ENCODE measurements at regions not wholly inside any gene's neighbourhood (a gene's known extent, or its start where the extent isn't known, plus 50 kb on each side); places are given as distances from the start of the nearest gene placed in this dataset.
"Not testable (repeated sequence)": the region's sequence is repeated elsewhere in the genome, so short reads cannot be mapped to it uniquely, and the experiment has no call there.

DNA sequence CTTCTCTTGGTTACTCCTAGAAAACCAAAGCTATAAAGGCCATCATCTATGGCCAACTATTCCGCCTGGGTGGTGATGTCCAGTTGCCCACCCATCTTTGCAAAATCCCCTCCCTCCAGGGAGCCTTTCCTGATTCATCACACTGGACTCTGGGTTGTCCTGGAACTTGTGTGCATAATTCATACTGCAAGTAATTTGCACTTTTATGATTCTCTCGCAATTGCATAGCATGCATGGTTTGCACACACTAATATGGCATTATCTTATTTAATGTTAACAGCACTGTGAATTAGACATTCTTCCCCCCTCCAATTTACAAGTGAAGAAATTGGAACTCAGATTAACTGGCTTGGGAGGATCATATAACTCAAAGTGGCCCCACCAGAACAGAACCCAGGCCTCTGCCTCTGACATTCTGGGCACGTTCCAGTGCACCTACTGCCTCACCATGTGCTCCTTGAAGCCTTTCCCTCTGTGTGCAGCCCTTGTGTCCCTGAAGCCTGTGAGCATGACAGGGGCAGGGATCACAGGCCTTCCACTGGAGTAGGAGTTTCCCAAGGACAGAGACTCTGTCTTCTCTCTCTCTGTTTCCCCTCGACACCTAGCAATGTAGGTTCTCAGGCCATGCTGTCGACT is 98.9 kb upstream of the IPO9 start:
- H3K4me1 ChIP-seq, result no peaks in the 10 kb centered on the region
- no peaks in the 10 kb centered on the region for H3K36me3 ChIP-seq
- TF ChIP-seq, protein P1, sequence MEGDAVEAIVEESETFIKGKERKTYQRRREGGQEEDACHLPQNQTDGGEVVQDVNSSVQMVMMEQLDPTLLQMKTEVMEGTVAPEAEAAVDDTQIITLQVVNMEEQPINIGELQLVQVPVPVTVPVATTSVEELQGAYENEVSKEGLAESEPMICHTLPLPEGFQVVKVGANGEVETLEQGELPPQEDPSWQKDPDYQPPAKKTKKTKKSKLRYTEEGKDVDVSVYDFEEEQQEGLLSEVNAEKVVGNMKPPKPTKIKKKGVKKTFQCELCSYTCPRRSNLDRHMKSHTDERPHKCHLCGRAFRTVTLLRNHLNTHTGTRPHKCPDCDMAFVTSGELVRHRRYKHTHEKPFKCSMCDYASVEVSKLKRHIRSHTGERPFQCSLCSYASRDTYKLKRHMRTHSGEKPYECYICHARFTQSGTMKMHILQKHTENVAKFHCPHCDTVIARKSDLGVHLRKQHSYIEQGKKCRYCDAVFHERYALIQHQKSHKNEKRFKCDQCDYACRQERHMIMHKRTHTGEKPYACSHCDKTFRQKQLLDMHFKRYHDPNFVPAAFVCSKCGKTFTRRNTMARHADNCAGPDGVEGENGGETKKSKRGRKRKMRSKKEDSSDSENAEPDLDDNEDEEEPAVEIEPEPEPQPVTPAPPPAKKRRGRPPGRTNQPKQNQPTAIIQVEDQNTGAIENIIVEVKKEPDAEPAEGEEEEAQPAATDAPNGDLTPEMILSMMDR (IDR thresholded peaks at IDR 0.05), result no peak
- TF ChIP-seq POLR2AphosphoS5 (IDR thresholded peaks at IDR 0.05), result no peak
- intact Hi-C loops (cut with DNase I; ENCODE audit: low total_unique reads), result no loop called here
- H3K9me3 ChIP-seq, result no peaks in the 10 kb centered on the region
- no peak for DNase-seq (ENCODE audit: low spot score in 2 of 2)
- no peaks in the 10 kb centered on the region for H3K27me3 ChIP-seq
- H3K4me3 ChIP-seq, result no peak overlapping the region
- H3K27ac ChIP-seq, result no peak overlapping the region

GRCh38 chr1:201730611-201731010 is 98.3 kb upstream of the IPO9 start:
- no peaks in the 10 kb centered on the region for H3K4me1 ChIP-seq
- TF ChIP-seq, protein P1 (IDR thresholded peaks at IDR 0.05), result no peak
- no peak for TF ChIP-seq POLR2AphosphoS5 (IDR thresholded peaks at IDR 0.05)
- TF ChIP-seq POLR2A (IDR thresholded peaks at IDR 0.05), result no peak
- H3K4me3 ChIP-seq, result no peak overlapping the region
- intact Hi-C loops (cut with DNase I; ENCODE audit: low total_unique reads), result no loop called here
- H3K36me3 ChIP-seq, result no peaks in the 10 kb centered on the region
- no peak overlapping the region for H3K27ac ChIP-seq
- no peak for DNase-seq (ENCODE audit: low spot score in 2 of 2)
- H3K27me3 ChIP-seq, result no peaks in the 10 kb centered on the region
- H3K9me3 ChIP-seq, result no peaks in the 10 kb centered on the region

DNA sequence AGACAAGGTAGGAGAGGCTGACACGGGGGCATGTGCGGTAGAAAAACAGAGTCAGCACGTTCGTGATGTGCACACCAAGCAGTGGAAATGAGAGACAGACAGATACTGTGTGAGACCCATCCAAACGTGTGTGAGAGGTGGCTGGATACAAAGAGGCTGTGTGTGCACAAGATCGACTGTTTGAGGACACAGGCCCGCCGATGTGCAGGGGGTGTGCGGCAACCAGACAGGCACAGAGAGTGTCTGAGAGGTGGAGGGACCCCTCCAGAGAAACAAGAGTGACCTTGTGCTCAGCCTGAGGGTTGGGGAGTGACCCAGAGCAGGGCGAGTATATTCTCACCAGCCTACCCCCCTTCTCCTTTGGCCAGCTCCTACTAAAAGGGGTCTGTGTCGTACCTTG is 97.8 kb upstream of the IPO9 start:
- H3K9me3 ChIP-seq, result no peaks in the 10 kb centered on the region
- DNase-seq (ENCODE audit: low spot score in 2 of 2), result no peak
- H3K36me3 ChIP-seq, result no peaks in the 10 kb centered on the region
- H3K27ac ChIP-seq, result no peak overlapping the region
- no peaks in the 10 kb centered on the region for H3K4me1 ChIP-seq
- TF ChIP-seq POLR2A (IDR thresholded peaks at IDR 0.05), result no peak
- TF ChIP-seq POLR2AphosphoS5 (IDR thresholded peaks at IDR 0.05), result no peak
- TF ChIP-seq, protein P1 (IDR thresholded peaks at IDR 0.05), result no peak
- no peak overlapping the region for H3K4me3 ChIP-seq
- intact Hi-C loops (cut with DNase I; ENCODE audit: low total_unique reads), result no loop called here
- no peaks in the 10 kb centered on the region for H3K27me3 ChIP-seq

DNA sequence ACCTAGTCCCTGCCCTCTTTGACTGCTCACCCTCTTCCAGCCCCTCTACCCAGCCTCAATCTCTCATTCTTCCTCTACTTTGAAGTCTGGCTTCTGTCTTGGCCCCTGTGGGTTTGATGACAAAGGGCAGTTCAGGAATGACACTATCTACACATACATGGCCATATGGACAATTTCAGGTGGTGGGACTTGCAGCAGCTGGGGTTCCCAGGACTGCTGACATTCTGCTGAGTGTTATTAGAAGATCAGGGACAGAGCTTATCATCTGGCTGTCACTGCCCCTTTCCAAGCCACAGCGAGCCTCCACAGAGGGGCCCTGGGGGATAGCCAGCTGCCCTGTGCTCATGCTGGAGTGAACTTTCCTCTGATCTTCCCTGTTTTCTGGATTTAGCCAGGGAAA is 97.4 kb upstream of the IPO9 start:
- H3K4me3 ChIP-seq, result no peak overlapping the region
- intact Hi-C loops (cut with DNase I; ENCODE audit: low total_unique reads), result no loop called here
- no peaks in the 10 kb centered on the region for H3K9me3 ChIP-seq
- H3K27me3 ChIP-seq, result no peaks in the 10 kb centered on the region
- no peak overlapping the region for H3K27ac ChIP-seq
- TF ChIP-seq POLR2A (IDR thresholded peaks at IDR 0.05), result no peak
- TF ChIP-seq, protein P1 (IDR thresholded peaks at IDR 0.05), result no peak
- no peak for TF ChIP-seq POLR2AphosphoS5 (IDR thresholded peaks at IDR 0.05)
- DNase-seq (ENCODE audit: low spot score in 2 of 2), result no peak
- H3K4me1 ChIP-seq, result no peaks in the 10 kb centered on the region
- H3K36me3 ChIP-seq, result no peaks in the 10 kb centered on the region

GRCh38 chr1:201732351-201732750 is 96.6 kb upstream of the IPO9 start:
- Histone ChIP-seq H3K27me3 (no peaks in the 10 kb centered on the region), H3K27ac (no peak overlapping the region), H3K4me3 (no peak overlapping the region), H3K36me3 (no peaks in the 10 kb centered on the region), H3K9me3 (no peaks in the 10 kb centered on the region), H3K4me1 (no peaks in the 10 kb centered on the region)
- no peak for DNase-seq (ENCODE audit: low spot score in 2 of 2)
- TF ChIP-seq POLR2AphosphoS5 (IDR thresholded peaks at IDR 0.05), result no peak
- TF ChIP-seq, protein P1 (IDR thresholded peaks at IDR 0.05), result no peak
- no peak for TF ChIP-seq POLR2A (IDR thresholded peaks at IDR 0.05)
- intact Hi-C loops (cut with DNase I; ENCODE audit: low total_unique reads), result loop anchor here (2.0 kb wide), 1 partner anchor 78 kb away; no protein-coding TSS in a partner anchor

DNA sequence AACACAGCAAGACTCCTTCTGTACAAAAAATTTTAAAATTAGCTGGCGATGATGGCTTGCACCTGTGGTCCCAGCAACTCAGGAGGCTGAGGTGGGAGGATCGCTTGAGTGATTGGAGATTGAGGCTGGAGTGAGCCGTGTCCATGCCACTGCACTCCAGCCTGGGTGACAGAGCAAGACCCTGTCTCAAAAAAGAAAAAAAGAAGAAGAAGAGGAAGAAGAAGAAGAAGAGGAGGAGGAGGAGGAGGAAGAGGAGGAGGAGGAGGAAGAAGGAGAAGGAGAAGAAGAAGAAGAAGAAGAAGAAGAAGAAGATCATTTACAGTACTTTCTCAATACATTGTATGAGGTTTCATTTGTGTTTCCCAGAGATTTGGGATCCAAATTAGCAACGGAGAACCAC is 94.7 kb upstream of the IPO9 start:
- H3K4me3 ChIP-seq; DNase-seq (ENCODE audit: low spot score in 2 of 2); H3K4me1 ChIP-seq; H3K9me3 ChIP-seq; H3K27ac ChIP-seq; intact Hi-C loops (cut with DNase I; ENCODE audit: low total_unique reads); H3K36me3 ChIP-seq; H3K27me3 ChIP-seq: not testable (repeated sequence)
